ENCODE measurements at regions not wholly inside any gene's neighbourhood (a gene's known extent, or its start where the extent isn't known, plus 50 kb on each side); places are given as distances from the start of the nearest gene placed in this dataset.
A peak's percentile ranks its signal among the peaks of the same experiment; 100 is the strongest.
"Not testable (repeated sequence)": the region's sequence is repeated elsewhere in the genome, so short reads cannot be mapped to it uniquely, and the experiment has no call there.

GRCh38 chr4:79576429-79576753 lies 168.4 kb upstream of the GK2 start:
- peak; percentile 60 for TF ChIP-seq CTCF (IDR thresholded peaks at IDR 0.05; ENCODE audit: low read depth, low read length)
- in situ Hi-C loops (cut with HindIII; ENCODE audit: low sequenced_read_pairs) = no loop called here
- peak; percentile 44 for DNase-seq (ENCODE audit: low read depth, low spot score)
- H3K4me3 ChIP-seq (ENCODE audit: low read depth, low read length) = no peak overlapping the region

- in situ Hi-C loops (cut with HindIII; ENCODE audit: low sequenced_read_pairs) = no loop called here
- no peak for TF ChIP-seq CTCF (IDR thresholded peaks at IDR 0.05; ENCODE audit: low read depth, low read length)
Observed at GRCh38 chr4:79575709-79576428, 167.8 kb upstream of the GK2 start.

GRCh38 chr4:79574741-79575451 lies 166.9 kb upstream of the GK2 start:
- in situ Hi-C loops (cut with HindIII; ENCODE audit: low sequenced_read_pairs) = no loop called here

More at GRCh38 chr4:79575709-79576428, 167.8 kb upstream of the GK2 start:
- DNase-seq (ENCODE audit: low read depth, low spot score) = no peak
- H3K4me3 ChIP-seq (ENCODE audit: low read depth, low read length) = no peak overlapping the region

GRCh38 chr4:79563219-79563618 lies 155.2 kb upstream of the GK2 start:
- TF ChIP-seq CTCF (IDR thresholded peaks at IDR 0.05; ENCODE audit: low read depth, low read length) = no peak
- no peak overlapping the region for H3K4me3 ChIP-seq (ENCODE audit: low read depth, low read length)
- in situ Hi-C loops (cut with HindIII; ENCODE audit: low sequenced_read_pairs) = no loop called here
- DNase-seq (ENCODE audit: low read depth, low spot score) = no peak

More at GRCh38 chr4:79574741-79575451, 166.9 kb upstream of the GK2 start:
- no peak for TF ChIP-seq CTCF (IDR thresholded peaks at IDR 0.05; ENCODE audit: low read depth, low read length)
- no peak overlapping the region for H3K4me3 ChIP-seq (ENCODE audit: low read depth, low read length)
- DNase-seq (ENCODE audit: low read depth, low spot score) = no peak

GRCh38 chr4:79561751-79562150 lies 153.7 kb upstream of the GK2 start:
- no peak overlapping the region for H3K4me3 ChIP-seq (ENCODE audit: low read depth, low read length)
- no peak for TF ChIP-seq CTCF (IDR thresholded peaks at IDR 0.05; ENCODE audit: low read depth, low read length)
- in situ Hi-C loops (cut with HindIII; ENCODE audit: low sequenced_read_pairs) = no loop called here
- no peak for DNase-seq (ENCODE audit: low read depth, low spot score)

- in situ Hi-C loops (cut with HindIII; ENCODE audit: low sequenced_read_pairs); H3K4me3 ChIP-seq (ENCODE audit: low read depth, low read length); DNase-seq (ENCODE audit: low read depth, low spot score): not testable (repeated sequence)
Observed at GRCh38 chr4:79559398-79559797, 151.4 kb upstream of the GK2 start.

GRCh38 chr4:79552311-79552710 lies 144.3 kb upstream of the GK2 start:
- TF ChIP-seq CTCF (IDR thresholded peaks at IDR 0.05; ENCODE audit: low read depth, low read length) = no peak
- DNase-seq (ENCODE audit: low read depth, low spot score) = no peak
- in situ Hi-C loops (cut with HindIII; ENCODE audit: low sequenced_read_pairs) = no loop called here
- no peak overlapping the region for H3K4me3 ChIP-seq (ENCODE audit: low read depth, low read length)

Data from astrocyte of the spinal cord (primary cell).